ENCODE measurements at regions not wholly inside any gene's neighbourhood (a gene's known extent, or its start where the extent isn't known, plus 50 kb on each side); places are given as distances from the start of the nearest gene placed in this dataset.

GRCh38 chr4:22906045-22906444 is 213.3 kb downstream of the GBA3 start:
- Histone ChIP-seq H3K36me3 (replicated peaks in 1 of 2) (no peaks in the 10 kb centered on the region), H3K27me3 (no peaks in the 10 kb centered on the region), H3K27ac (no peak overlapping the region), H3K4me1 (replicated peaks in 1 of 2) (no peaks in the 10 kb centered on the region), H3K4me3 (no peak overlapping the region), H3K9me3 (replicated peaks in 1 of 3) (no peaks in the 10 kb centered on the region)
- WGBS, 4 donors, result 7 to 31% (median 24%) methylated on average over 2 of the region's 2 CpGs
- DNase-seq, result no peak
- TF ChIP-seq POLR2A (IDR thresholded peaks at IDR 0.05) (no peak), CTCF (IDR thresholded peaks at IDR 0.05) (no peak)
- intact Hi-C loops (cut with DNase I), result no loop called here

GRCh38 chr4:22903913-22904312 is 211.2 kb downstream of the GBA3 start:
- Histone ChIP-seq H3K27me3 (no peaks in the 10 kb centered on the region), H3K36me3 (replicated peaks in 1 of 2) (no peaks in the 10 kb centered on the region), H3K4me1 (replicated peaks in 1 of 2) (no peaks in the 10 kb centered on the region), H3K9me3 (replicated peaks in 1 of 3) (no peaks in the 10 kb centered on the region), H3K27ac (no peak overlapping the region), H3K4me3 (no peak overlapping the region)
- 47 to 53% (median 50%) methylated on average over 3 of the region's 3 CpGs for WGBS, 4 donors
- intact Hi-C loops (cut with DNase I), result no loop called here
- no peak for TF ChIP-seq POLR2A (IDR thresholded peaks at IDR 0.05)
- no peak for TF ChIP-seq CTCF (IDR thresholded peaks at IDR 0.05)
- DNase-seq, result no peak

- DNase-seq, result no peak
- no peaks in the 10 kb centered on the region for H3K36me3 ChIP-seq (replicated peaks in 1 of 2)
- H3K9me3 ChIP-seq (replicated peaks in 1 of 3), result no peaks in the 10 kb centered on the region
- H3K27me3 ChIP-seq, result no peaks in the 10 kb centered on the region
- no peak for TF ChIP-seq POLR2A (IDR thresholded peaks at IDR 0.05)
- TF ChIP-seq CTCF (IDR thresholded peaks at IDR 0.05), result no peak
- no peak overlapping the region for H3K4me3 ChIP-seq
- H3K27ac ChIP-seq, result no peak overlapping the region
- intact Hi-C loops (cut with DNase I), result no loop called here
- WGBS, 4 donors, result 50 to 68% (median 58%) methylated on average over 1 of the region's 1 CpG
- no peaks in the 10 kb centered on the region for H3K4me1 ChIP-seq (replicated peaks in 1 of 2)
Measured at GRCh38 chr4:22901631-22902030, 208.9 kb downstream of the GBA3 start.

GRCh38 chr4:22900876-22901275 is 208.1 kb downstream of the GBA3 start:
- Histone ChIP-seq H3K27me3 (no peaks in the 10 kb centered on the region), H3K36me3 (replicated peaks in 1 of 2) (no peaks in the 10 kb centered on the region), H3K27ac (no peak overlapping the region), H3K9me3 (replicated peaks in 1 of 3) (no peaks in the 10 kb centered on the region), H3K4me1 (replicated peaks in 1 of 2) (no peaks in the 10 kb centered on the region), H3K4me3 (no peak overlapping the region)
- 55 to 74% (median 61%) methylated on average over 2 of the region's 2 CpGs for WGBS, 4 donors
- intact Hi-C loops (cut with DNase I), result no loop called here
- DNase-seq, result no peak
- TF ChIP-seq CTCF (IDR thresholded peaks at IDR 0.05) (no peak), POLR2A (IDR thresholded peaks at IDR 0.05) (no peak)
